Left ventricle myocardium superior (tissue), 1 donor: ENCODE measurements at regions not wholly inside any gene's neighbourhood (a gene's known extent, or its start where the extent isn't known, plus 50 kb on each side); places are given as distances from the start of the nearest gene placed in this dataset.
"Not testable (repeated sequence)": the region's sequence is repeated elsewhere in the genome, so short reads cannot be mapped to it uniquely, and the experiment has no call there.

Source experiments
- ATAC-seq: fragments of 200-7000 bp; cut with Tn5 transposase; one replicate; pipeline ENCODE4 v1.9.1; 2020; ENCODE audit warnings: mild to moderate bottlenecking, moderate library complexity
- DNase-seq: peaks from one replicate; pipeline ENCODE4 v3.0.0-alpha.2; 2020
- intact Hi-C: fragments of 100-400 bp; cut with micrococcal nuclease; formaldehyde crosslinking; loops from one replicate; pipeline ENCODE4 v1.11.0; 2022
- donor health status: DM: no; HTN: yes; CAD: no; lungs with severe emphysema.

GRCh38 chr10:36533316-36533715 is 592.1 kb upstream of the ANKRD30A start:
- DNase-seq (no peak), ATAC-seq (no peak)
- intact Hi-C loops, result no loop called here

- no peak for DNase-seq
- intact Hi-C loops, result no loop called here
- no peak for ATAC-seq
These were observed 593.8 kb upstream of the ANKRD30A start for GRCh38 chr10:36531621-36532020.

DNA sequence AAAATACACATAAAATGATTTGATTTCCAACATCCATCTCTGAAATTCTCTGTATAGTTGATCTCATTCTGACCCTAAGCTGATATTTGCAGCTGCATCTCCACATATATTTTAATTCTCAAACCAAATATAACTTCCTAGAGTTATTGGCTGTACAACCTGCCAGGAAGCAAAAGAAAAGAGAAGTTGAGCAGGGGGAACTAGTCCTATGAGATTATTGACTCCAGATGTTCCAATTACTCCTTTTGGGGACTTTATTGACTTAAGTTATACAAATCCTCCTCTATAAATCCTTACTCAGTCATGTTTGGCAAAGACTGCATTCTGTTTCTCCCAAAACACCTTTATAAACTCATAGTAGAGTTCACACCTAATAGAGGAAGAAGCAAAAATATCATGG is 599.4 kb upstream of the ANKRD30A start:
- intact Hi-C loops, result no loop called here
- DNase-seq (no peak), ATAC-seq (no peak)

- intact Hi-C loops, DNase-seq, ATAC-seq: not testable (repeated sequence)
These were observed 601.3 kb upstream of the ANKRD30A start for GRCh38 chr10:36524126-36524525.

- DNase-seq (no peak), ATAC-seq (no peak)
- intact Hi-C loops, result no loop called here
These were observed 605.5 kb upstream of the ANKRD30A start for GRCh38 chr10:36519909-36520308.

DNA sequence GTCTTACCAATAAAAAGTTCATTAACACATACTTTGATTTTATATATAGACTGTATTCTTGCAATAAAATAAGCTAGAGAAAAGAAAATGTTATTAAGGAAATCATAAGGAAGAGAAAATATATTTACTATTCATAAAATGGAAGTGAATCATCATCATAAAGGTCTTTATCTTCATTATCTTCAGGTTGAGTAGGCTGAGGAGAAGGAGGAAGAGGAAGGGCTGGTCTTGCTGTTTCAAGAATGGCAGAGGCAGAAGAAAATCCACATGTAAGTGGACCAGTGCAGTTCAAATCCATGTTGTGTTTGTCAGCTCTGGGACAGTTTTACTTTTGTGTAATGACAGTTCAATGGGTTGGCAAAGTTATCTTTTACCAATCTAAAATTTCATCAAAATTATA is 609.1 kb upstream of the ANKRD30A start:
- DNase-seq (no peak), ATAC-seq (no peak)
- intact Hi-C loops, result no loop called here

- DNase-seq (no peak), ATAC-seq (no peak)
- intact Hi-C loops, result no loop called here
These were observed 610.1 kb upstream of the ANKRD30A start for GRCh38 chr10:36515319-36515718.

DNA sequence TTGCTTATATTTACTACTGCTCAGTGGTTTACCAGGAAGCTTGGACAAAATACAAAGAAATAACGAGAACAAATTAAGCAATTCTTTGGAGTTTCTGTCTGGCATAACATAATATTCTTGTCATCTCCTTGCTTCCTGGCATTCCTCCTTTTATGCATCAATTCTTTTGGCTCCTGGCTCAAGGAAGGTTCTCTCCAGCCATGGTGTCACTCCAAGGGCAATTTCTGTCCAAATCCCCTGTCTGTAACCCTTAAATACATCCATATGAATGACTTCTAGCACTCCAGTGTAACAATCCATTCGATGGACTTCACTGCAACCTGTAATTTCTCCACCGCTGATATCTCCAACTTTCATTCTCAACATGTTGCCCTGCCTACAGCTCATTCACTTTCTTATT is 617.7 kb upstream of the ANKRD30A start:
- ATAC-seq (no peak), DNase-seq (no peak)
- intact Hi-C loops, result no loop called here

GRCh38 chr10:36506697-36507496 is 618.5 kb upstream of the ANKRD30A start:
- ATAC-seq, result peak; percentile 21
- no peak for DNase-seq
- intact Hi-C loops, result no loop called here

DNA sequence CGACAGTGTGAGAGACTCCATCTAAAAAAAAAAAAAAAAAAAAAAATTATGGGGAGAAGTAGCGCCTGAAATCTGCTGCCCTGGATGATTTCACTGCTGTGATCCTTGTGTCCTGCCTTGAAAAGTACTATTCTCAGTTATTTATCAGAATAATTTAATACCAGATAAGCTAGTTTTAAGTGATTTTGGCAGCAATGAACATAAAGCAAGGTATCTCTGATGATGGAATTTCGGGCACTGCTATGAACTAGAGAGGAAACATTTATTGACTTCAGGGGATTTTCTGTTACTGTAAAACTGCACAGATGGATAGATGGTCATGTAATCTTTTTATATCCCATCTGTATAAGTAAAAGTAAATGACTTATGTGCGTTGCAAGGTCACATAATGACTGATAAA is 619.1 kb upstream of the ANKRD30A start:
- ATAC-seq (no peak), DNase-seq (no peak)
- intact Hi-C loops, result no loop called here

GRCh38 chr10:36504758-36505157 is 620.6 kb upstream of the ANKRD30A start:
- ATAC-seq (peak; percentile 33), DNase-seq (no peak)
- intact Hi-C loops, result no loop called here

DNA sequence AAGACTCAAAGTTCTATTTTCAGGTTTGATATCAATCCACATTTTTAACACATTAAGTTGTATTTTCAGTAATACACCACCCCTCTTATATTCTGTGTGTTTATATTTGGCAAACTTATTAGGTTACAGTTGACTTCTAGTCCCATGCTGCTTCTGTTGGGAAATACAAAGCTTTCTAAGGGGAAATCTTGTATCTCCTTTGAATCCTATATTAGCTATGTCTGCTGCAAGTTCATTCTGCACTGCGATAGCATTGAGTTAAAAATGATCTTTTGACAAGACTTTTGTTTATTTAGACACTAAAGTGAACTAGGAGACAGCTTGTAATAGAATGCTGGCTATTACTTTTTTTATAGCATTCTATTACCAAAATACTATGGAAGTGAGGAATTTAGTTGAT is 625.1 kb upstream of the ANKRD30A start:
- DNase-seq (no peak), ATAC-seq (no peak)
- intact Hi-C loops, result no loop called here

DNA sequence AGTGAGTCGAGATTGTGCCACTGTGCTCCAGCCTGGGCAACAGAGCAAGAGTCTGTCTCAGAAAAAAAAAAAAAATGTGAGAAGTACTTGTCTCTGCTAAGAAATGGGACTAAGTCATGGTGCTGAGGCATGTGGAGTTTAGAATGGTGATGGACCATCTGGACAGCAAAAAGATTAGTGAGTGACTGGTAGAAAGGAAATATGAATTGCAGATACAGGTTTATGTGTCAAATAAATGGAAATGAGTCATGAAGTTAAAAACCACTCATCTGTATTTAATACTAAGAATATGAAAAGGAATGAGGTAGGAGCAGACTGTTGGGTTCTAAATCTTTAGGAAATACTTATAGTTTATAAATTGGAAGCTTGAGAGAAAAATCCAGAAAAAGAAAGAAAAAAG is 625.7 kb upstream of the ANKRD30A start:
- no peak for ATAC-seq
- DNase-seq, result no peak
- intact Hi-C loops, result no loop called here

- ATAC-seq (no peak), DNase-seq (no peak)
- intact Hi-C loops, result no loop called here
These were observed 628.6 kb upstream of the ANKRD30A start for GRCh38 chr10:36496758-36497157.

DNA sequence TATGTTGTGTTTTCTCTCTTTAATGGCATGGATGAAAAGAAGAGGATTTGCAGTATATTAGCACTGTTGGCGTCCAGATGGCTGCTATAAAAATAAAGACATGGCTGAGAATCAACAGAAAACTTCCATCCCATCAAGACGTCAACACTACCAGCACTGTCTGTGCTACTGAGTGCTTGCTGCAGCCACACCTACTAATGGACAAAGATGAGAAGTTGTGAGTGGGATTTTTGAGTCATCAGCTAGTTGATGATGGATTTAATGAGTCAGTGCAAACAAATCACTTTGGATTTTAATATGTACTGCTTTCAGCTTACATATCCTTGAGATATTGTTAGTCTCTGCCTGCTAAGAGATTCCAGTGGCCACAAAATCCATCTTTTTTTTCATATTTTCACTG is 631.0 kb upstream of the ANKRD30A start:
- DNase-seq (no peak), ATAC-seq (peak; percentile 67)
- intact Hi-C loops, result no loop called here

DNA sequence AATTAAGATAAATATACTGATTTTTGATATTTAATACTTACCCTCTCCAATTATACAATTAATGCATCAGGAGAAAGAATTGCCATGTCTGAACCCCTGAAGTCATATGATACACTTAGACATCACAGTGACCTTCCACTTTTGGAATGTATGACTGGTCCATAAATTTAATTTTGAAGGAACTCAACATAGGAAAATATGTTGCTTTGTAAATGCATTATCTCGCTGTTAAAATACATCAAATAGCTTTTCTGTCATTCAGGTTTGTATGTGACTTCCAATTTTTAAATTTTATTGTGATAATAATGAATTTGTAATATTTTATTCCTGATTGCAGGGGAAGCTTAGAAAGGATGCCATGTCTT is 631.9 kb upstream of the ANKRD30A start:
- no peak for DNase-seq
- intact Hi-C loops, result no loop called here
- ATAC-seq, result no peak

GRCh38 chr10:36492590-36493515 is 632.5 kb upstream of the ANKRD30A start:
- ATAC-seq (no peak), DNase-seq (no peak)
- intact Hi-C loops, result no loop called here

GRCh38 chr10:36491926-36492325 is 633.5 kb upstream of the ANKRD30A start:
- ATAC-seq (no peak), DNase-seq (no peak)
- intact Hi-C loops, result no loop called here

GRCh38 chr10:36489611-36490228 is 635.7 kb upstream of the ANKRD30A start:
- DNase-seq, result peak; percentile 39
- intact Hi-C loops, result no loop called here
- ATAC-seq, result peak; percentile 86

DNA sequence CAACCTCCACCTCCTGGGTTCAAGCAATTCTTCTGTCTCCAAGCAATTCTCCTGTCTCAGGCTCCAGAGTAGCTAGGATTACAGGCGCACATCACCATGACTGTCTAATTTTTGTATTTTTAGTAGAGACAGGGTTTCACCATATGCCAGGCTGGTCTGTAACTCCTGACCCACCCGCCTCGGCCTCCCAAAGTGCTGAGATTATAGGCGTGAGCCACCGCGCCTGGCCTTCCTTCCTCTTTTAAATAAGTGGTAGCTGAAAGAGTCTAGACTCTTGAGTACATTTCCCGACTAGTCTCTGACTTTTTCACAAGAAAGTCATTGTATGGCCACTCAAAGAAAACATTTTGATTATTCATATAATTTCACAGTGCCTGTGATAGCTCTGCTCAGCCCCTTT is 636.2 kb upstream of the ANKRD30A start:
- intact Hi-C loops, result no loop called here
- ATAC-seq (no peak), DNase-seq (no peak)
